GM18505 (cell line): ENCODE measurements at regions not wholly inside any gene's neighbourhood (a gene's known extent, or its start where the extent isn't known, plus 50 kb on each side); places are given as distances from the start of the nearest gene placed in this dataset.

Source experiments
- ATAC-seq: cut with Tn5 transposase; IDR thresholded peaks from one replicate; pipeline ENCODE4 v1.9.1; 2021; ENCODE audit not compliant: unreplicated experiment
- POLR2A ChIP-seq: IDR thresholded peaks from 4 replicates; pipeline ENCODE4 v1.6.1; 2011; ENCODE audit warnings: borderline replicate concordance; ENCODE audit not compliant: insufficient read depth, insufficient read length; ENCODE audit errors: extremely low read depth

GRCh38 chr5:143624465-143624864 is 187.5 kb upstream of the HMHB1 start:
- no peak for ATAC-seq
- TF ChIP-seq POLR2A: no peak

- no peak for ATAC-seq
- TF ChIP-seq POLR2A: no peak
Observed at GRCh38 chr5:143619040-143619439, 192.9 kb upstream of the HMHB1 start.

DNA sequence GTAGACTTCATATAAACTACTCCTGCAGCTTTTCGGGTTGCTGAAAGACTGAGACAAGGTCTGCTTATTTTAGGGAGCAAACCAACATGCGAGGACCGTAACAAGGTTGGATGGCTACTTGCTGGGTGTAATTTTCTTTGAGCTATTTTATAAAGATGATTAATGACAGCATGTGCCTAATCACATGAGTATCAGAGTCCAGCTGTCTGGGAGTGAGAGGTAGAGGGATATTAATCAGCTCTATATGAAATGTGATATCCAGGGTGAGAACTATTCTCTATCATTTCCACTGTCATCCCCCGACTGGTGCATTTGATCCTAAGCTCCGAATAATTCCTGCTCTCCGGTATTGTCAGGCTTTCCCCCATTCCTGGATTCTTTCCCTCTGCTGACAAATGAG is 193.8 kb upstream of the HMHB1 start:
- no peak for TF ChIP-seq POLR2A
- ATAC-seq: no peak

DNA sequence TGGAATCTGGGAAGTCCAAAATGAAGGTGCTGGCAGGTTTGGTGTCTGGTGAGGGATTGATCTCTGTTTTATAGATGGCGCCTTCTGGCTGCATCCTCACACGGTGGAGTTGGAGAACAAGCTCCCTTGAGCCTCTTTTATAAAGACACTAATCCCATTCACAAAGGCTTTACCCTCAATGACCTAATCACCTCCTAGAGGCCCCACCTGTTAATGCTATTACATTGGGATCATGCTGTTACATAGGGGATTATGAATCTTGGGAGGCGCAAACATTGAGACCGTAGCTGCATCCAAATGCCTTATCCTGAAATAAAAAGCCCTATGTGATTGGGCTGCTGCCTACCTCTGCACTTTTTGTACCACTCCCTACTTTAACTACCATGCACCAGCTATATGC is 197.1 kb upstream of the HMHB1 start:
- TF ChIP-seq POLR2A: no peak
- ATAC-seq: no peak

DNA sequence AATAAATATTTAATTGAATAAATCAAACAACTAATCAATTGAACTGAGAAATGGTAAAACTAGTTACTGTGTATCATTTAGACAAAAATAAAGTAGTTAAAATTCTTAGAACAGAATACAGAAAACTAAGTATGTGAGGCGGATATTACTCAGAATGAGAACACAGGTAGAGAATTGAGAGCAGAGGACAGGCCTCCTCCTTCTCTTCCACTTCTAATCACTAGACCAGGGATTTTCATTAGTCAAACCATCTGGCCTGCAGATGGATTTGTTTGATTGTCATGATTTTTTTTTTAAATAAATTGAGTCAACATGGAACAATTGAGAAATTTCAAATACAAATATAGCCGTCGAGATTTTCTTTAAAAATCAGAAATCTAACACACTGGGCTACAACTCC is 198.6 kb upstream of the HMHB1 start:
- ATAC-seq: no peak
- no peak for TF ChIP-seq POLR2A

DNA sequence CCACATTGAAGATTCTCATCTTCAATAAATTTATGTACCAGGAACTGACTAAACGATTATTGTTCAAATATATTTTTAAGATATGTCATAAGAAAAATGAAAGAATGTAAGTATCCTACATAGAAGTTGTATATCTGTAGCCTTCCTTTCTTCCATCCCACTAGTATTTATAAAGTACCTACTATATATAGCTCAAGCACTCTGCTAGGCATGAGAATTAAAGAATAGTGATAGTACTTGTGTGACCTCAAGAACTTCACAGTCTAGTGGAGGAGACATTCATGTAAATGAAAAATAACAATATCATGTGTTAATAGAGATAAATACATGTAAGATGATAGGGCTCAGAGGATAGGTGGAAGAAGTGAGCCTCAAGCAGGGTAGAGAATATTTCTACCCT is 201.0 kb upstream of the HMHB1 start:
- no peak for ATAC-seq
- TF ChIP-seq POLR2A: no peak

DNA sequence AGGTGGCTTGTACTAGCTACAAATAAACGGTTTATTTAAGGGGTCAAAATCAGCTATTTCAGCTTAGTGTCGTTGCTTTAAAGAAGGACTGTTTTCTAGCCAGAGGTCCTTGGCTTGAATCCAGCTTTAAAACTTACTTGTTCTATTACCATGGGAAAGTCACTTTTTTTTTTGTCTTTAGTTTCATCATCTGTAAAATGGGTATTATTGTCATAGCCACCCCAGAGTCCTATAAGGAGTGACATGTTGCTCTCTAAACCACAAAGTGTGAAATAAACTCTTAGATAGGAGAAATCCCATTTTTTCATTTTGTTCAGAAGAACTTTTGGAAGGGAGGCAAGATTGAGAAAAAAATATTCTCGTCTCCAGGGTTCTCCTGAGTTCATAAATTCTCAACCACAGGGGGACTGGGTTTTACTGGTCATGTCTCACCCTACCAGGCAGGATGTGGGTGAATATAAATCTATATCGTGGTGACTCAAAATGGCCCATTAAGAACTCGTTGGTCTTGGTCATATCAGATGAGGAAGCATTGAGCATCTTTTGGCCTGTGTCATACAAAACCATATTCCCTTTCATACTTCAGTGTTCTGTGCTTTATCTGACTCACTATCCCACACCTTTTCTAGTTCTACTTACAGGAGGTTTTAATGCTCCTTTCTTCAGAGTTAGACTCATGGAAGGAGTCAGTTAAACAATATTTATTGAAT is 202.7 kb upstream of the NR3C1 start:
- TF ChIP-seq POLR2A: no peak
- peak; percentile 73 for ATAC-seq

GRCh38 chr5:143605403-143606005 is 202.0 kb upstream of the NR3C1 start:
- ATAC-seq: peak; percentile 62
- no peak for TF ChIP-seq POLR2A

GRCh38 chr5:143601917-143602333 is 198.4 kb upstream of the NR3C1 start:
- TF ChIP-seq POLR2A: no peak
- no peak for ATAC-seq

GRCh38 chr5:143601357-143601756 is 197.9 kb upstream of the NR3C1 start:
- no peak for ATAC-seq
- no peak for TF ChIP-seq POLR2A

- no peak for ATAC-seq
- TF ChIP-seq POLR2A: no peak
Observed at GRCh38 chr5:143600396-143601075, 197.1 kb upstream of the NR3C1 start.

- no peak for ATAC-seq
- no peak for TF ChIP-seq POLR2A
Observed at GRCh38 chr5:143599474-143599873, 196.0 kb upstream of the NR3C1 start.

DNA sequence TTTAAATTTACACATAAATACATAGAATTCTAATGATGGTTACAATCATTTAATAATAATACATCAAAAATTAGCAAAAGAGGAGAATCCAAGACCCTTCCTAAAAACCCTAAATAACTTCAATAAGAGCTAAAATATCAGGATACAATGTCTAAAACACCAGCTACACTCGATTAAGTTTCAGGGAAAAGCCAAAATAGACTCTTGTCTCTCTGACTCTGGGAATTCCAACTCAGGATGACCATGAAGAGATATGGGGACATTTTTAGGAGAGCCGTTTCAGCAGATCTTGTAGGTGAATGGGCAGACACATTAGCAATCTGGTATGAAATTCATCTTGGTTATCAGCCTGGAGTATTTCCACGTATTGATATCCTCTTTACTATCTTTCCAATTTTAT is 193.3 kb upstream of the NR3C1 start:
- no peak for ATAC-seq
- no peak for TF ChIP-seq POLR2A
